ENCODE measurements at regions not wholly inside any gene's neighbourhood (a gene's known extent, or its start where the extent isn't known, plus 50 kb on each side); places are given as distances from the start of the nearest gene placed in this dataset.

GRCh38 chr18:44153981-44154380 is 526.7 kb upstream of the SETBP1 start:
- Histone ChIP-seq H3K27ac (ENCODE audit: low read length) (no peak overlapping the region), H3K9me3 (ENCODE audit: control insufficient read depth, insufficient read depth, low read length) (no peaks in the 10 kb centered on the region), H3K4me3 (ENCODE audit: low read length) (no peak overlapping the region), H3K36me3 (ENCODE audit: control insufficient read depth, insufficient read depth, low read length) (no peaks in the 10 kb centered on the region), H3K27me3 (ENCODE audit: control insufficient read depth, insufficient read depth, low read length) (no peaks in the 10 kb centered on the region), H3K4me1 (ENCODE audit: control insufficient read depth, insufficient read depth, low read length) (no peaks in the 10 kb centered on the region)
- Mint-ChIP-seq H3K4me1 (no peaks in the 10 kb centered on the region), H3K36me3 (no peaks in the 10 kb centered on the region), H3K4me3 (no peak overlapping the region), H3K9me3 (no peaks in the 10 kb centered on the region), H3K27me3 (ENCODE audit: low read depth in 2 of 2) (no peaks in the 10 kb centered on the region), H3K27ac (no peak overlapping the region)
- intact Hi-C loops (cut with micrococcal nuclease), result no loop called here
- WGBS (ENCODE audit: insufficient coverage), result 50% methylated on average over 2 of the region's 2 CpGs
- DNase-seq (no peak), ATAC-seq (no peak)
- no peak for TF ChIP-seq CTCF (IDR thresholded peaks at IDR 0.05)

GRCh38 chr18:44156126-44156525 is 524.6 kb upstream of the SETBP1 start:
- intact Hi-C loops (cut with micrococcal nuclease), result no loop called here
- TF ChIP-seq CTCF (IDR thresholded peaks at IDR 0.05), result no peak
- Histone ChIP-seq H3K36me3 (ENCODE audit: control insufficient read depth, insufficient read depth, low read length) (no peaks in the 10 kb centered on the region), H3K4me3 (ENCODE audit: low read length) (no peak overlapping the region), H3K4me1 (ENCODE audit: control insufficient read depth, insufficient read depth, low read length) (no peaks in the 10 kb centered on the region), H3K27me3 (ENCODE audit: control insufficient read depth, insufficient read depth, low read length) (no peaks in the 10 kb centered on the region), H3K27ac (ENCODE audit: low read length) (no peak overlapping the region), H3K9me3 (ENCODE audit: control insufficient read depth, insufficient read depth, low read length) (no peaks in the 10 kb centered on the region)
- H3K4me1 Mint-ChIP-seq, result no peaks in the 10 kb centered on the region
- no peak for DNase-seq
- H3K27ac Mint-ChIP-seq, result no peak overlapping the region
- H3K9me3 Mint-ChIP-seq, result no peaks in the 10 kb centered on the region
- H3K4me3 Mint-ChIP-seq, result no peak overlapping the region
- WGBS (ENCODE audit: insufficient coverage), result 91% methylated on average over 2 of the region's 3 CpGs
- no peaks in the 10 kb centered on the region for H3K36me3 Mint-ChIP-seq
- no peaks in the 10 kb centered on the region for H3K27me3 Mint-ChIP-seq (ENCODE audit: low read depth in 2 of 2)
- ATAC-seq, result no peak

- no peaks in the 10 kb centered on the region for H3K36me3 Mint-ChIP-seq
- WGBS (ENCODE audit: insufficient coverage), result 72% methylated on average over 7 of the region's 7 CpGs
- no peak overlapping the region for H3K4me3 Mint-ChIP-seq
- H3K27me3 Mint-ChIP-seq (ENCODE audit: low read depth in 2 of 2), result peaks cover 0 to 5% of the 10 kb centered on the region in 2 donors
- Histone ChIP-seq H3K4me1 (ENCODE audit: control insufficient read depth, insufficient read depth, low read length) (no peaks in the 10 kb centered on the region), H3K36me3 (ENCODE audit: control insufficient read depth, insufficient read depth, low read length) (no peaks in the 10 kb centered on the region), H3K27me3 (ENCODE audit: control insufficient read depth, insufficient read depth, low read length) (no peaks in the 10 kb centered on the region), H3K9me3 (ENCODE audit: control insufficient read depth, insufficient read depth, low read length) (no peaks in the 10 kb centered on the region), H3K4me3 (ENCODE audit: low read length) (no peak overlapping the region), H3K27ac (ENCODE audit: low read length) (no peak overlapping the region)
- no peak for TF ChIP-seq CTCF (IDR thresholded peaks at IDR 0.05)
- DNase-seq (no peak), ATAC-seq (no peak)
- H3K9me3 Mint-ChIP-seq, result no peaks in the 10 kb centered on the region
- intact Hi-C loops (cut with micrococcal nuclease), result no loop called here
- H3K4me1 Mint-ChIP-seq, result no peaks in the 10 kb centered on the region
- H3K27ac Mint-ChIP-seq, result no peak overlapping the region
Observed at GRCh38 chr18:44156776-44157335, 523.8 kb upstream of the SETBP1 start.

- ATAC-seq, result no peak
- no peak for TF ChIP-seq CTCF (IDR thresholded peaks at IDR 0.05)
- no CpG with 5 or more reads among the region's 1 CpG for WGBS (ENCODE audit: insufficient coverage)
Observed at GRCh38 chr18:44170208-44170880, 510.3 kb upstream of the SETBP1 start.

More at GRCh38 chr18:44170208-44170880, 510.3 kb upstream of the SETBP1 start:
- no peaks in the 10 kb centered on the region for H3K36me3 ChIP-seq (ENCODE audit: control insufficient read depth, insufficient read depth, low read length)
- Mint-ChIP-seq H3K36me3 (no peaks in the 10 kb centered on the region), H3K27me3 (ENCODE audit: low read depth in 2 of 2) (peaks cover 8 to 9% of the 10 kb centered on the region in 2 donors), H3K4me1 (no peaks in the 10 kb centered on the region), H3K27ac (no peak overlapping the region), H3K9me3 (no peaks in the 10 kb centered on the region), H3K4me3 (no peak overlapping the region)
- no peaks in the 10 kb centered on the region for H3K4me1 ChIP-seq (ENCODE audit: control insufficient read depth, insufficient read depth, low read length)
- no peak for DNase-seq
- H3K27ac ChIP-seq (ENCODE audit: low read length), result no peak overlapping the region
- no peak overlapping the region for H3K4me3 ChIP-seq (ENCODE audit: low read length)
- H3K27me3 ChIP-seq (ENCODE audit: control insufficient read depth, insufficient read depth, low read length), result no peaks in the 10 kb centered on the region
- no peaks in the 10 kb centered on the region for H3K9me3 ChIP-seq (ENCODE audit: control insufficient read depth, insufficient read depth, low read length)
- intact Hi-C loops (cut with micrococcal nuclease), result no loop called here

Data from natural killer cell (primary cell).